ENCODE measurements at regions not wholly inside any gene's neighbourhood (a gene's known extent, or its start where the extent isn't known, plus 50 kb on each side); places are given as distances from the start of the nearest gene placed in this dataset.

DNA sequence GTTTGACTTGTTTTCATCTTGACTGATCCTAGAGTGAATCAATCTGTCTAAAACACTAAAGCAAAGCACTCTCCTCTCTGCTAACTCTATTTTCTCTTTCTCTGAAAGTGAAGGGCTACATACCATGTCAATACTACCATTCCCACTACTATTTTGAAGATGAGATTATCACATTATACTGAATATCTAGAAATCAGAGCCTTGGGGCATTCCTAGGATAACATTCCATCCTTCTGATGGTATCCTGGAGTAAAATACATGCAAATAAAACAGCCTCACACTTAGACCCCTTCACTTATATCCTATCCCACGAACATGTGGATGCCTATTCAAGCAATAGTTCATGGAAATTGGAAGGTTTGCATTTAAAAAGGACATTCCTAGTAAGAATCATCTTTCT is 309.3 kb upstream of the ACTBL2 start:
- no peak overlapping the region for H3K27ac Mint-ChIP-seq (ENCODE audit: unreplicated experiment)
- no peak overlapping the region for H3K4me3 Mint-ChIP-seq (ENCODE audit: unreplicated experiment)
- no peak overlapping the region for H3K27ac ChIP-seq (ENCODE audit: low read depth, low read length)
- H3K4me1 ChIP-seq (ENCODE audit: insufficient read depth, low read length): no peaks in the 10 kb centered on the region
- H3K36me3 Mint-ChIP-seq (ENCODE audit: low read depth, unreplicated experiment): no peaks in the 10 kb centered on the region
- no peaks in the 10 kb centered on the region for H3K36me3 ChIP-seq (ENCODE audit: insufficient read depth, low read length)
- H3K9me3 Mint-ChIP-seq (ENCODE audit: unreplicated experiment): no peaks in the 10 kb centered on the region
- no peaks in the 10 kb centered on the region for H3K79me2 ChIP-seq (ENCODE audit: insufficient read depth, low read length)
- H3K27me3 ChIP-seq (ENCODE audit: insufficient read depth, low read length): no peaks in the 10 kb centered on the region
- FAIRE-seq (no peak), DNase-seq (ENCODE audit: low read depth) (no peak)
- no peak overlapping the region for H3K4me3 ChIP-seq (ENCODE audit: insufficient read depth, low read depth, low read length)
- H2AFZ ChIP-seq (ENCODE audit: low read depth, low read length): no peak overlapping the region
- no peaks in the 10 kb centered on the region for H3K4me1 Mint-ChIP-seq (ENCODE audit: low read depth, unreplicated experiment)
- H3K4me2 ChIP-seq (ENCODE audit: low read length): no peak overlapping the region
- H3K9me3 ChIP-seq (ENCODE audit: insufficient read depth, low read depth, low read length): no peaks in the 10 kb centered on the region
- H3K27me3 Mint-ChIP-seq (ENCODE audit: low read depth, unreplicated experiment): no peaks in the 10 kb centered on the region
- H3K9ac ChIP-seq (ENCODE audit: low read length): no peak overlapping the region
- TF ChIP-seq CTCF (IDR thresholded peaks at IDR 0.05; ENCODE audit: insufficient read depth, low read depth, low read length): no peak
- no peak for TF ChIP-seq EZH2 (IDR thresholded peaks at IDR 0.05; ENCODE audit: insufficient read depth, low read length)
- H4K20me1 ChIP-seq (ENCODE audit: insufficient read depth, low read length): no peaks in the 10 kb centered on the region

GRCh38 chr5:57785946-57786345 is 303.3 kb upstream of the ACTBL2 start:
- H4K20me1 ChIP-seq (ENCODE audit: insufficient read depth, low read length): no peaks in the 10 kb centered on the region
- no peak overlapping the region for H3K4me2 ChIP-seq (ENCODE audit: low read length)
- Mint-ChIP-seq H3K4me1 (ENCODE audit: low read depth, unreplicated experiment) (peaks cover 6% of the 10 kb centered on the region), H3K27me3 (ENCODE audit: low read depth, unreplicated experiment) (no peaks in the 10 kb centered on the region), H3K36me3 (ENCODE audit: low read depth, unreplicated experiment) (no peaks in the 10 kb centered on the region), H3K9me3 (ENCODE audit: unreplicated experiment) (no peaks in the 10 kb centered on the region), H3K4me3 (ENCODE audit: unreplicated experiment) (no peak overlapping the region), H3K27ac (ENCODE audit: unreplicated experiment) (no peak overlapping the region)
- no peak overlapping the region for H3K9ac ChIP-seq (ENCODE audit: low read length)
- no peaks in the 10 kb centered on the region for H3K9me3 ChIP-seq (ENCODE audit: insufficient read depth, low read depth, low read length)
- TF ChIP-seq EZH2 (IDR thresholded peaks at IDR 0.05; ENCODE audit: insufficient read depth, low read length) (no peak), CTCF (IDR thresholded peaks at IDR 0.05; ENCODE audit: insufficient read depth, low read depth, low read length) (no peak)
- no peak overlapping the region for H3K4me3 ChIP-seq (ENCODE audit: insufficient read depth, low read depth, low read length)
- no peak overlapping the region for H3K27ac ChIP-seq (ENCODE audit: low read depth, low read length)
- no peaks in the 10 kb centered on the region for H3K4me1 ChIP-seq (ENCODE audit: insufficient read depth, low read length)
- H3K36me3 ChIP-seq (ENCODE audit: insufficient read depth, low read length): no peaks in the 10 kb centered on the region
- DNase-seq (ENCODE audit: low read depth) (no peak), FAIRE-seq (no peak)
- H2AFZ ChIP-seq (ENCODE audit: low read depth, low read length): no peak overlapping the region
- no peaks in the 10 kb centered on the region for H3K79me2 ChIP-seq (ENCODE audit: insufficient read depth, low read length)
- no peaks in the 10 kb centered on the region for H3K27me3 ChIP-seq (ENCODE audit: insufficient read depth, low read length)

DNA sequence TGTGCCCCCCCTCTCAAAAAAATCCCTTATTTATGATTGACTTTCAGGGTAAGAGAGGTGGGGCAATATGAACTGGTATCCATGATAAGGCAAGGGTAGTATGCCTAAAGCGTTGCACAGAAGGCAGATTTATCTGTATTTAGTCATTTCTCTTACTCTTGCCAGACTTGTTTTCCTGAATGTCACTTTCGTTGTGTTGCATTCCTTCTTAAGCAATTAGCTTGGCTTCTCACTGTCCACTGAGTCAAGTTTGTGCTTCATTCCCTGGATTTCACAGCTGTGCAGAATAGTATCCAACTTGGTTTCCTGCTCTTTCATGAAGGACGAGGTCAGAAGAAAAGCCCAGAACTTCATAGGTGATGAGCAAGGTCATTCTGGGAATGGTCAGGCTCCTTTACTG is 301.5 kb upstream of the ACTBL2 start:
- H3K4me3 Mint-ChIP-seq (ENCODE audit: unreplicated experiment): no peak overlapping the region
- H3K9me3 Mint-ChIP-seq (ENCODE audit: unreplicated experiment): no peaks in the 10 kb centered on the region
- Histone ChIP-seq H3K79me2 (ENCODE audit: insufficient read depth, low read length) (no peaks in the 10 kb centered on the region), H3K4me1 (ENCODE audit: insufficient read depth, low read length) (peaks cover 6% of the 10 kb centered on the region), H3K4me2 (ENCODE audit: low read length) (no peak overlapping the region), H3K4me3 (ENCODE audit: insufficient read depth, low read depth, low read length) (no peak overlapping the region), H3K27ac (ENCODE audit: low read depth, low read length) (no peak overlapping the region), H3K9ac (ENCODE audit: low read length) (no peak overlapping the region), H3K36me3 (ENCODE audit: insufficient read depth, low read length) (no peaks in the 10 kb centered on the region), H3K9me3 (ENCODE audit: insufficient read depth, low read depth, low read length) (no peaks in the 10 kb centered on the region), H2AFZ (ENCODE audit: low read depth, low read length) (peak overlapping the region; percentile 6), H3K27me3 (ENCODE audit: insufficient read depth, low read length) (no peaks in the 10 kb centered on the region), H4K20me1 (ENCODE audit: insufficient read depth, low read length) (no peaks in the 10 kb centered on the region)
- H3K27ac Mint-ChIP-seq (ENCODE audit: unreplicated experiment): no peak overlapping the region
- H3K4me1 Mint-ChIP-seq (ENCODE audit: low read depth, unreplicated experiment): peaks cover 21% of the 10 kb centered on the region
- TF ChIP-seq CTCF (IDR thresholded peaks at IDR 0.05; ENCODE audit: insufficient read depth, low read depth, low read length) (no peak), EZH2 (IDR thresholded peaks at IDR 0.05; ENCODE audit: insufficient read depth, low read length) (no peak)
- peak; percentile 23 for DNase-seq (ENCODE audit: low read depth)
- no peak for FAIRE-seq
- H3K27me3 Mint-ChIP-seq (ENCODE audit: low read depth, unreplicated experiment): no peaks in the 10 kb centered on the region
- H3K36me3 Mint-ChIP-seq (ENCODE audit: low read depth, unreplicated experiment): no peaks in the 10 kb centered on the region
